ENCODE measurements at regions not wholly inside any gene's neighbourhood (a gene's known extent, or its start where the extent isn't known, plus 50 kb on each side); places are given as distances from the start of the nearest gene placed in this dataset.
A peak's percentile ranks its signal among the peaks of the same experiment; 100 is the strongest.
"Not testable (repeated sequence)": the region's sequence is repeated elsewhere in the genome, so short reads cannot be mapped to it uniquely, and the experiment has no call there.

DNA sequence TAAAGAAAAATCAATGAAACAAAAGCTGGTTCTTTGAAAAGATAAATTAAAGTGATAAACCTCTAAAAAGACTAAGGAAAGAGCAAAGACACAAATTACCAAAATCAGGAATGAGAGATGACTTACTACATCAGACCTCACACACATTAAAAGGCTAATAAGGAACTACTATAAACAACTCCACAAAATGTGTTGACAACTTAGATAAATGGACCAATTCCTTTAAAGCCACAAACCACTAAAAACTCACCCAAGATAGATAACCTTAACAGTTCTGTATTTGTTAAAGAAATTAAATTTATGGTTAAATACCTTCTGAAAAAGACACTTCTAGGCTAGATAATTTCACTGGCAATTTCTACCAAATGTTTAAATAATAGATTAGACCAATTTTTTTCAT lies 170.4 kb downstream of the SMAD6 start:
- Mint-ChIP-seq H3K36me3 (ENCODE audit: low read depth) (no peaks in the 10 kb centered on the region), H3K27ac (no peak overlapping the region), H3K4me1 (ENCODE audit: low read depth) (no peaks in the 10 kb centered on the region), H3K27me3 (ENCODE audit: low read depth) (peaks cover 34% of the 10 kb centered on the region), H3K9me3 (ENCODE audit: insufficient read depth) (no peaks in the 10 kb centered on the region), H3K4me3 (no peak overlapping the region)
- CTCF ChIA-PET = no interaction called here
- no peak for ATAC-seq
- no peak for DNase-seq
- POLR2A ChIA-PET = no interaction called here

DNA sequence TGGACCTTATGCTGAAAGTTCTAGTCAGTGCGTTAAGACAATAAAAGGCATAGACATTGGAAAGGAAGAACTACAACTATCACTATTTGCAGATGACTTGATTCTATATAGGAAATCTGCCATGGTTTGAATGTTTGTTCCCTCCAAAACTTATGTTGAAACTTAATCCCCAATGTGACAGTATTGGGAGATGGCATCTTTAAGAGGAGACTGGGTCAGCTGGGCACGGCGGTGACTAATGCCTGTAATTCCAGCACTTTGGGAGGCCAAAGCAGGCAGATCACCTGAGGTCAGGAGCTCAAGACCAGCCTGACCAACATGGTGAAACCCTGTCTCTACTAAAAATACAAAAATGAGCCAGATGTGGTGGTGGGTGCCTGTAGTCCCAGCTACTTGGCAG lies 171.3 kb downstream of the SMAD6 start:
- DNase-seq; POLR2A ChIA-PET; ATAC-seq; H3K9me3 Mint-ChIP-seq (ENCODE audit: insufficient read depth); H3K4me1 Mint-ChIP-seq (ENCODE audit: low read depth); H3K27ac Mint-ChIP-seq; CTCF ChIA-PET; H3K4me3 Mint-ChIP-seq; H3K36me3 Mint-ChIP-seq (ENCODE audit: low read depth): not testable (repeated sequence)
- peaks cover 31% of the 10 kb centered on the region for H3K27me3 Mint-ChIP-seq (ENCODE audit: low read depth)

DNA sequence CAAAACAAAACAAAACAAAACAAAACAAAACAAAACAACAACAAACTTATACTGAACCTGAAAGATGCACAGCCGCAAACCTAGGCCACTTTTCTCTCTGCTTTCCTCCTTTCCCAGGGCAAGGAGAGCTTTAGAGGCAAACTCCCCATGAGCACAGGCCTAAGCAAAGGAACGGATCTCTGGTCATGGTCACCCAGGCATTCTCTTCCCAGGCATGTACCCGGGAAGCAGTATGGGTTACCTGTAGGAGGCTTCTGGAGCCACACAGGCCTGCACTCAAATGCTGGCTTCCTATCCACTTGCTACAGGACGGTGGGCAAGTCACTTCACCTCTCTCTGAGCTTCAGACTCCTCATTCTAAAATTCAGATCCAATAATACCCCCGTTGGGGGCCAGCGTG lies 171.8 kb downstream of the SMAD6 start:
- DNase-seq = peak; percentile 8
- ATAC-seq = no peak
- Mint-ChIP-seq H3K36me3 (ENCODE audit: low read depth) (no peaks in the 10 kb centered on the region), H3K9me3 (ENCODE audit: insufficient read depth) (no peaks in the 10 kb centered on the region), H3K27ac (no peak overlapping the region), H3K27me3 (ENCODE audit: low read depth) (peaks cover 26% of the 10 kb centered on the region), H3K4me1 (ENCODE audit: low read depth) (no peaks in the 10 kb centered on the region), H3K4me3 (no peak overlapping the region)
- ChIA-PET POLR2A (no interaction called here), CTCF (no interaction called here)

DNA sequence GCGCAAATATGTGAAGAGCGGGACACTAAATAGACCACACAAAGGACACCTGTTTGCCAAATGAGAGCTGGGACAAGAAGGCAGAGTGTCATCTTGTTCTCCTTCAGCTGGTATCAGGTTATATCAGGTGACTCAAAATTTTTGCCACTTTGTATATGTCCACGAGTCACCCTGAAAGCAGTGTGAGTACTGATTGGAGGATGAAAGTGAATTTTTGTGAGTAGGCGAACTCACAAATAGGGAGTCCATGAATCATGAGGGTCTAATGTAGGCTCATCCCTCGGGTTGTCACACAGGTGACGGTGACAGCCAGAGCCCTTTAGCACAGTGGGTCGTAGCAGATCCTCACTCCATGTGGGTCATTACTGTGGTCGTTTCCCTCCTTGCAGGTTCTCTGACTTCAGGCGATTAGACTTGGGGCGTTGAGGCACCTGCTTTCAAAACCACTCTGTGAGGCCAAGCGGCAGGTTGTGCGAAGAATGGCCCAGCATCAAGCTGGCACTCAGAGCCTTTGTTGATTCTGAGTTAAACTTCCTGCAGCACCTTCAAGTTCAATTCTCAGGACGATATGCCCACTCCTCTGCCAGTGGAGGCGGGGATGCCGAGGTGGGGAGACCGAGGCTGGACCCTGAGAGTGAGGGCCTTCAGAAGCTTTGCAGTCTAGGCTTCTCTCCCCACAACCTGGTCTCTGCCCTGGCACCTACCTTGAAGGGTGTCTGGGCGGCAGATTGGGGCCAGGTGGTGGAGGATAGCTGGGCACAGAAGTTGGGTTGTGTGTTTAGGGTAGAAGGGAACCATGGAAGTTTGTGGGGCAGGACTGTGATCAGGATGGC lies 173.8 kb downstream of the SMAD6 start:
- H3K4me1 Mint-ChIP-seq (ENCODE audit: low read depth) = no peaks in the 10 kb centered on the region
- no peaks in the 10 kb centered on the region for H3K9me3 Mint-ChIP-seq (ENCODE audit: insufficient read depth)
- CTCF ChIA-PET = interaction anchor here (1.3 kb wide), 1 partner anchor 24 kb away, joined by 3 read pairs; no protein-coding TSS in a partner anchor
- DNase-seq (peak; percentile 13), ATAC-seq (no peak)
- H3K27me3 Mint-ChIP-seq (ENCODE audit: low read depth) = peaks cover 17% of the 10 kb centered on the region
- H3K36me3 Mint-ChIP-seq (ENCODE audit: low read depth) = no peaks in the 10 kb centered on the region
- no peak overlapping the region for H3K27ac Mint-ChIP-seq
- H3K4me3 Mint-ChIP-seq = no peak overlapping the region
- POLR2A ChIA-PET = no interaction called here

DNA sequence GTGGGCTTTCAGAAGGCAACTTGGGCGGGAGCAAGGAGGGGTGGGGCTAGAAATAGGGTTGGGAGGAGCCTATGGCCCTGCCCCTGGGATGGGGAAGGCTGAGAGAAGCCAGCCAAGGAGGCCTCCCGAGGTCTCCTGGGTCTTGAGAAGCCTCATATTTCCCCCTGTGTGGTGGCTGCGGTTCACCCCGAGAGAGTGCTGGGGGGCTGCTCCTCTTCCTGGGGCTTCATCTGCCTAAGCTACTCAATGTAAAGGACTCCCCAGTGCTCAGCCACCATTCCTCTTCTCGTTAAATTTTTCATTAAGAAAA lies 174.3 kb downstream of the SMAD6 start:
- Mint-ChIP-seq H3K36me3 (ENCODE audit: low read depth) (no peaks in the 10 kb centered on the region), H3K27me3 (ENCODE audit: low read depth) (peaks cover 20% of the 10 kb centered on the region), H3K27ac (no peak overlapping the region), H3K4me1 (ENCODE audit: low read depth) (no peaks in the 10 kb centered on the region), H3K4me3 (no peak overlapping the region), H3K9me3 (ENCODE audit: insufficient read depth) (no peaks in the 10 kb centered on the region)
- ATAC-seq (no peak), DNase-seq (peak; percentile 9)
- ChIA-PET CTCF (interaction anchor here (1.3 kb wide), 1 partner anchor 24 kb away, joined by 3 read pairs; no protein-coding TSS in a partner anchor), POLR2A (no interaction called here)

DNA sequence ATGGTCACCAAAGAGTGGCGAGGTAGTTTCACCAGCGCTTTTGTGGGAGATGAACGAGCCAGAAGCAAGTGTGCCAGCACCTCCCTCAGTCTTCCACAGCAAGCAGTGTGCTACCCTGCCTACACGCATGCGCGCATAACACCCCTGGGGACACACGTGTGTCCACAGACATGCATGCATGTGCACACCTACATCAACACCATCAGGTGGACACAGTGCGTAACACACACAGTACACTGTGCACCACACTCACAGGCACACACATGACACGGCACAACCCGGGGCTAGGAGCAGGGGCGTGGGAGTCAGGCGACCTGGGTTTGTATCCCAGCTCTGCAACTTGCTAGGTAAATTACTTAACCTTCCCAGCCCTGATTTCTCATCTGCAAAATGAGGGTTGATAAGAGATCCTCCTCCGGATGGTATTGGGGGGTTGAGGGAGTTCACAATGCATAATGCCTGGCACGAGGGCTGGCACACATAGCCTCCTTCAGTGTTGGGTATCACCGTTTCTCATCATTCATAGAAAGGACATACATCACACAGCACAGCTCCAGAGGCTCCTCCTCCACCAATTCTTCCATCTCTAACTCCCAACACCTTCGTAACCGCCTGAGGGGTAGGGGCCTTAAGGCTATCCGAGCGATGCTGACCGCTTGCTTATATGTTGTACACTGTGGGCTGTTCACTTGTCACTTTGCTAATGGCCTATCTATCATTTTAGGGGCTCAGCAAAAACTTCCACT lies 174.9 kb downstream of the SMAD6 start:
- POLR2A ChIA-PET = no interaction called here
- Mint-ChIP-seq H3K4me3 (no peak overlapping the region), H3K4me1 (ENCODE audit: low read depth) (no peaks in the 10 kb centered on the region), H3K36me3 (ENCODE audit: low read depth) (no peaks in the 10 kb centered on the region), H3K9me3 (ENCODE audit: insufficient read depth) (no peaks in the 10 kb centered on the region), H3K27me3 (ENCODE audit: low read depth) (peaks cover 20% of the 10 kb centered on the region), H3K27ac (no peak overlapping the region)
- peak; percentile 12 for DNase-seq
- CTCF ChIA-PET = no interaction called here
- no peak for ATAC-seq

DNA sequence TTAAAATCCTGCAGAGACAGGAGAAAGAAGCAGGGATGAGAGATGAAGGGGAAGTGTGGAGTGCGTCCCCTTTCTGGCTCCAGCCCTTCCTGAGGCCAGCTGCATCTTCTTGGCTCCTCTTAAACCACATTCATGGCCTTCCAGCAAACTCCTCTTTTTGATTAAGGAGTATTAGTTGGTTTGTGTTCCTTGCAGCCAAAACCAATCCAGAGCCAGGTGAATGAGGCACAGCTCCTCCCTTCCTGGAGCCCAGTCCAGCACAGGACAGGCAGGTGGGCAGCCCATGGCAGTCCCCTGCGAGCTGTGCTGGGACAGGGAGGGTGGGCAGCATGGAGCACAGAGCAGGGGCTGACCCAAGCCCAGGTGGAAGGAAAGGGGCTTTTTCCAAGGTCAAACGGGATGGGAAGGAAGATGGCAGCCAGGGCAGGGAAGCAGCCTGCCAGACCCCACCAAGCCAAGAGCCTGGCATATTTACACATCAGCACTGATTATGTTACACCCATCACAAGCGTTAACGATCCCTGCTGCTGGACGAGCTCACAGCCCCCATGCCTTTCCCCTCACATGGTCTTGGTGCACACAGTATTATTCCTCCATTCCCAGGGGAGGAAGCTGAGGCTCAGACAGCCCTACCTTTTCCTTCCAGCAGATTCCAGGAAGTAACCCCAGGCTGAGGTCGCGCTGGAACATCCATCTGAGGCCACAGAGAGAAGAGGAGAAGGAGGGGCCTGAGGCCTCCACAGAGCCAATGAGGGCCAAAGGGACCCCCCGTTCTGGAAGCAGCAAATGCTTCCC lies 175.6 kb downstream of the SMAD6 start:
- H3K36me3 Mint-ChIP-seq (ENCODE audit: low read depth) = no peaks in the 10 kb centered on the region
- no peak overlapping the region for H3K4me3 Mint-ChIP-seq
- ChIA-PET POLR2A (no interaction called here), CTCF (interaction anchor here (1.1 kb wide), 1 partner anchor 26 kb away, joined by 3 read pairs; no protein-coding TSS in a partner anchor)
- no peak overlapping the region for H3K27ac Mint-ChIP-seq
- no peak for ATAC-seq
- no peaks in the 10 kb centered on the region for H3K9me3 Mint-ChIP-seq (ENCODE audit: insufficient read depth)
- DNase-seq = peak; percentile 8
- peaks cover 18% of the 10 kb centered on the region for H3K27me3 Mint-ChIP-seq (ENCODE audit: low read depth)
- H3K4me1 Mint-ChIP-seq (ENCODE audit: low read depth) = no peaks in the 10 kb centered on the region

DNA sequence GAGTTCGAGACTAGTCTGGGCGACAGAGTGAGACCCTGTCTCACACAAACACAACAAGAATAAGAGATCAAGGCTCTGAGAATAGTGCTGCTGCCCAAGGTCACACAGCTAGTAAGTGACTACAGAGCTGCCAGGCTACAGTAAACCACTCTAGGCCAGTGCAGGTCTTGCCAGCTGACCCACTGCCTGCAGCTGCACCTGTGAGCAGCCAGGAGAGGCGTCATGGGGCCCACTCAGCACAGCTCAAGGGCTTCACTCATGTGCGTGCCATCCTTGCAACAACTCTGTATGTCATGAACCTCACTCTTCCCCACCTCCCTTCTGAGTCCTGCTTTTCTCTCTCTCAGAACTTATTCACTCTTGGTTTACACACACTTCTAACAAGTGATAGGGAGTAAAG lies 176.7 kb downstream of the SMAD6 start:
- peaks cover 12% of the 10 kb centered on the region for H3K27me3 Mint-ChIP-seq (ENCODE audit: low read depth)
- H3K36me3 Mint-ChIP-seq (ENCODE audit: low read depth) = no peaks in the 10 kb centered on the region
- ATAC-seq (no peak), DNase-seq (peak; percentile 6)
- no peaks in the 10 kb centered on the region for H3K9me3 Mint-ChIP-seq (ENCODE audit: insufficient read depth)
- H3K4me1 Mint-ChIP-seq (ENCODE audit: low read depth) = no peaks in the 10 kb centered on the region
- H3K27ac Mint-ChIP-seq = no peak overlapping the region
- ChIA-PET POLR2A (no interaction called here), CTCF (interaction anchor here (1.1 kb wide), 1 partner anchor 24 kb away, joined by 3 read pairs; no protein-coding TSS in a partner anchor)
- H3K4me3 Mint-ChIP-seq = no peak overlapping the region

DNA sequence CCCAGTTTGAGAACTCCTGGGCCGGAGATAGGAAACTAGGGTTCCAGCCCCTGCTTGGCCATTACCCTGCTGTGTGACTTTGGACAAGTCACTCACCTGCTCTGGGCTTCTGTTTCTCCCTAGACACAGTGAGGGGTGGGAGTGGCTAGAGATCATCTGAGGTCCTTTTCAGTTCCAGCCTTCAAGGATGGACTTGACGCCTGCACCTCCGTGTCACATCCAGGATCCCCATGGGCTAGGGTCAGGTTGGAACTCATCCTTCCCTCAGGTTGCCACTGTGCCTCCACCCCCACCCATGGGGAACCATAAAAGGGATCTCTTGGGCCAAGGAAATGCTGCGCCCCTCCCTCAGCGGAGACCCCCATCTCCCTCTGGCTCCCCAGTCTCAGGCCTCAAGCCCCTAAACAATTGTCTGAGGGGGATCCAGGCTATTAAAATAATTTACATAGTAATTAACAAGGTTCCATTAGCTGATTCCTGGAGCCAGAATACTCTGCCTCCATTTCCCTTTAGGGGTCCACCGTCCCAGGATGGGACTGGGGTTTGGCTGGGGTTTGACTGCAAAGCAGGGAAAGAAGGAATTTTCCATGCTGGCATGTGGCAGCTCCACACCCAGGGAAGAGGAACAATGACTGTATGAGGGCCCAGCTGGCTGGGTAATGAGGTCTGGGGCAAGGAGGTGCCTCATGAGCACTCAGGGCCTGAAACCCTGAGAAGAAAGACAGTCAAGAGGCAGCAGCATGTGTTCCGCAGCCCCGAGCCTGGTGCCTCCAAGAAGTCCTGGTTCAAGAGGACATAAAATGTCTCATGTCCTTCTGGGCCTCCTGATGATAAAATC lies 177.7 kb downstream of the SMAD6 start:
- DNase-seq (peak; percentile 14), ATAC-seq (no peak)
- Mint-ChIP-seq H3K4me1 (ENCODE audit: low read depth) (no peaks in the 10 kb centered on the region), H3K4me3 (no peak overlapping the region), H3K27me3 (ENCODE audit: low read depth) (peaks cover 15% of the 10 kb centered on the region), H3K9me3 (ENCODE audit: insufficient read depth) (no peaks in the 10 kb centered on the region), H3K27ac (no peak overlapping the region), H3K36me3 (ENCODE audit: low read depth) (no peaks in the 10 kb centered on the region)
- ChIA-PET CTCF (no interaction called here), POLR2A (no interaction called here)

DNA sequence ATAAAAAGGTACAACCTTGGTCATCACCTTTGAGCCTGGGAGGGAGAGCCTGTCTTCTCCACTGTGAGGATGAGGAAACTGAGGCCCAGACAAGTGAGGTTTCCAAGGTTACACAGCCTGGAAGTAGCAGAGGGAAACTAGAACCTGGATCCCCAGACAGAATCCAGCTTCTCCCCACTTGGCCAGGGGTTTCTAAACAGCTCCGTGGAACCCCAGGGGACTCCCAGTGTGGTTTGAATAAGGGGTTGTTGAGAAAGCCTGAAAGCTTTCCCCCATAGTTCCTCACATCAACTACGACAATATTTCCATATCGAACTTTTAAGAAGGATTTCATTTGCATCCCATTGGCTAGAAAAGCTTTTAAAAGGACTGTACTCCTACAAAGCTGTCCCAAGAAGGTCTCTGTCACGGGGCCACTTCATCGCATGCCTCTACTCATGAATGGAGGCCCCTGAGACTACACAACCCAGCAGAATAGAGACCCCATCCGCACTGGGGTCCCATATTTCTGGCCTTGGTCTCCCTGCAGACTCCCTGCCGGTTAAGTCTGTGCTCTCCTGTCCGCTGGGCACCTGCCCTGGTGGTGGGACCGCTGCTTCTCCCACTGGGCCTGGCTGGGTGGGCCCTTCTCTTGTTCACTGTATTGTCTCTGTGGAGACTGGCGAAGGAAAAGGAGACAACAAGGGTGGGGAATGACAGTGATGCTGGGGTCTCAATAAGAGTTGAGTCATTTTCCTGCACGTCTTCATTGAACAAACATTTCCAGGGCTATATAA lies 178.5 kb downstream of the SMAD6 start:
- Mint-ChIP-seq H3K9me3 (ENCODE audit: insufficient read depth) (no peaks in the 10 kb centered on the region), H3K27me3 (ENCODE audit: low read depth) (peaks cover 15% of the 10 kb centered on the region), H3K4me1 (ENCODE audit: low read depth) (no peaks in the 10 kb centered on the region), H3K36me3 (ENCODE audit: low read depth) (no peaks in the 10 kb centered on the region), H3K4me3 (no peak overlapping the region), H3K27ac (no peak overlapping the region)
- ATAC-seq (no peak), DNase-seq (no peak)
- ChIA-PET CTCF (no interaction called here), POLR2A (no interaction called here)
